Pancreas (tissue), 10 donors: ENCODE measurements at regions not wholly inside any gene's neighbourhood (a gene's known extent, or its start where the extent isn't known, plus 50 kb on each side); places are given as distances from the start of the nearest gene placed in this dataset.

ENCODE experiments used
- ATAC-seq, 4 donors: fragments of 200-7000 bp; cut with Tn5 transposase; one replicate each; pipeline versions ENCODE4 v1.8.0 to v1.9.1; 2020; ENCODE audit warnings: mild to moderate bottlenecking in 4 of 4, moderate library complexity in 4 of 4
- DNase-seq, 6 donors: peaks; one replicate each; pipeline ENCODE4 v3.0.0-alpha.2; 2020
- FAIRE-seq: peaks from 2 replicates; lab custom pipeline; 2012; peaks lifted over from hg19 to GRCh38; lab: Jason Lieb, UNC
- H3K27ac ChIP-seq, 4 donors: fragments of 200-600 bp; sonication (generic); 1 replicate in 3 of 4; 2 replicates in 1 of 4; pipeline versions ENCODE4 v1.5.0 to v1.8.0; 2020
- H3K27me3 ChIP-seq, 4 donors: fragments of 200-600 bp; one replicate each; pipeline ENCODE4 v1.8.0; 2021
- H3K36me3 ChIP-seq, 3 donors: fragments of 200-600 bp; sonication (generic) in 1 of 3; one replicate each; pipeline versions ENCODE4 v1.5.0 to v1.8.0; 2020 to 2021
- H3K4me1 ChIP-seq, 3 donors: fragments of 200-600 bp; one replicate each; pipeline ENCODE4 v1.8.0; 2021
- H3K4me3 ChIP-seq, 4 donors: fragments of 200-600 bp; sonication (generic) in 2 of 4; one replicate each; pipeline versions ENCODE4 v1.5.0 to v1.8.0; 2020 to 2021
- H3K9me3 ChIP-seq, 4 donors: fragments of 200-600 bp; one replicate each; pipeline ENCODE4 v1.8.0; 2021
- WGBS, 2 donors: extraction: QIAGEN DNeasy Blood & Tissue Kit; methylation state at CpG; one replicate each; pipeline ENCODE4 v1.1.7; 2013; 5-methylcytosine and 5-hydroxymethylcytosine counted together
- intact Hi-C, 3 donors: fragments of 100-400 bp; cut with DNase I; formaldehyde crosslinking; loops; one replicate each; pipeline versions ENCODE4 v1.11.1 to v1.14.2; 2022
- TF ChIP-seq, protein P1 (sequence below), 4 donors: fragments of 200-600 bp; sonication (generic) in 3 of 4; IDR thresholded peaks; one replicate each; pipeline versions ENCODE4 v1.5.0 to v1.8.0; 2021; ENCODE audit warnings: antibody characterized with exemption in 4 of 4
- donor health status: healthy with polysubstance abuse.
- donor health status: DM: no; HTN: no; CAD: no; lungs with moderate emphysema.
- donor health status: DM: no; HTN: no; CAD: no.
- donor health status: control.
- donor health status: control.
- donor health status: Bipolar disorder and iron deficiency.
- donor health status: DM: yes; HTN: yes; CAD: no.
- donor health status: DM: no; HTN: no; CAD: no.
- donor health status: DM: no; HTN: no; CAD: no.
- donor health status: DM: yes; HTN: yes; CAD: no.

- no peak overlapping the region for H3K4me3 ChIP-seq
- no peaks in the 10 kb centered on the region for H3K36me3 ChIP-seq
- H3K27me3 ChIP-seq, result no peaks in the 10 kb centered on the region
- no peaks in the 10 kb centered on the region for H3K4me1 ChIP-seq
- no peak for ATAC-seq
- H3K27ac ChIP-seq, result no peak overlapping the region
- no peak for FAIRE-seq
- DNase-seq, result no peak
- intact Hi-C loops, result no loop called here
- 52% methylated on average over 1 of the region's 1 CpG; no CpG with 5 or more reads in 1 of the 2 donors for WGBS, 2 donors
- H3K9me3 ChIP-seq, result no peaks in the 10 kb centered on the region
- TF ChIP-seq, protein P1, sequence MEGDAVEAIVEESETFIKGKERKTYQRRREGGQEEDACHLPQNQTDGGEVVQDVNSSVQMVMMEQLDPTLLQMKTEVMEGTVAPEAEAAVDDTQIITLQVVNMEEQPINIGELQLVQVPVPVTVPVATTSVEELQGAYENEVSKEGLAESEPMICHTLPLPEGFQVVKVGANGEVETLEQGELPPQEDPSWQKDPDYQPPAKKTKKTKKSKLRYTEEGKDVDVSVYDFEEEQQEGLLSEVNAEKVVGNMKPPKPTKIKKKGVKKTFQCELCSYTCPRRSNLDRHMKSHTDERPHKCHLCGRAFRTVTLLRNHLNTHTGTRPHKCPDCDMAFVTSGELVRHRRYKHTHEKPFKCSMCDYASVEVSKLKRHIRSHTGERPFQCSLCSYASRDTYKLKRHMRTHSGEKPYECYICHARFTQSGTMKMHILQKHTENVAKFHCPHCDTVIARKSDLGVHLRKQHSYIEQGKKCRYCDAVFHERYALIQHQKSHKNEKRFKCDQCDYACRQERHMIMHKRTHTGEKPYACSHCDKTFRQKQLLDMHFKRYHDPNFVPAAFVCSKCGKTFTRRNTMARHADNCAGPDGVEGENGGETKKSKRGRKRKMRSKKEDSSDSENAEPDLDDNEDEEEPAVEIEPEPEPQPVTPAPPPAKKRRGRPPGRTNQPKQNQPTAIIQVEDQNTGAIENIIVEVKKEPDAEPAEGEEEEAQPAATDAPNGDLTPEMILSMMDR (IDR thresholded peaks at IDR 0.05), result no peak
Measured at GRCh38 chrY:12244146-12244545, 456.9 kb upstream of the USP9Y start.

DNA sequence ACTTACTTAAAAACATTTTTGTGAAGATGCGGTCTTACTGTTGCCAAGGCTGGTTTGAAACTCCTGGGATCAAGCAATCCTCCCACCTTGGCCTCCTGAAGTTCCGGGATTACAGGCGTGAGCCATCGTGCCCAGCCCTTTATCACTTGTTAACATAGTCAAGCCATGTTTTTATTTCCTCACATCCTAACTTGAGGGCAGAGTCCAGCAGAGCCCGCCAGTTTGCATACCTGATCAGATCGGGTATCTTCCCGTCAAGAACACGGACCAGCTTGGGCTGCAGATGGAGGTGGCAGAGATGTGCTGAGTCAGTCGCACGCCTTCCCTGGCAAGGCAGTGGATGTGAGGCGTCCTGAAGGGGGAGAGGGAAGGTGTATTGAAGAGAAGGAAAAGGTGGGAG is 447.3 kb upstream of the USP9Y start:
- Histone ChIP-seq H3K9me3 (no peaks in the 10 kb centered on the region), H3K27ac (no peak overlapping the region), H3K36me3 (no peaks in the 10 kb centered on the region), H3K4me3 (no peak overlapping the region), H3K27me3 (no peaks in the 10 kb centered on the region), H3K4me1 (no peaks in the 10 kb centered on the region)
- no peak for FAIRE-seq
- TF ChIP-seq, protein P1 (IDR thresholded peaks at IDR 0.05), result no peak
- intact Hi-C loops, result no loop called here
- ATAC-seq, result no peak
- 37% methylated on average over 11 of the region's 11 CpGs; no CpG with 5 or more reads in 1 of the 2 donors for WGBS, 2 donors
- no peak for DNase-seq

- DNase-seq (no peak), ATAC-seq (no peak), FAIRE-seq (no peak)
- Histone ChIP-seq H3K27ac (no peak overlapping the region), H3K36me3 (no peaks in the 10 kb centered on the region), H3K4me1 (no peaks in the 10 kb centered on the region), H3K27me3 (no peaks in the 10 kb centered on the region), H3K9me3 (no peaks in the 10 kb centered on the region), H3K4me3 (no peak overlapping the region)
- TF ChIP-seq, protein P1 (IDR thresholded peaks at IDR 0.05), result no peak
- 64% methylated on average over 4 of the region's 4 CpGs; no CpG with 5 or more reads in 1 of the 2 donors for WGBS, 2 donors
- intact Hi-C loops, result no loop called here
Measured at GRCh38 chrY:12271162-12271561, 429.9 kb upstream of the USP9Y start.

DNA sequence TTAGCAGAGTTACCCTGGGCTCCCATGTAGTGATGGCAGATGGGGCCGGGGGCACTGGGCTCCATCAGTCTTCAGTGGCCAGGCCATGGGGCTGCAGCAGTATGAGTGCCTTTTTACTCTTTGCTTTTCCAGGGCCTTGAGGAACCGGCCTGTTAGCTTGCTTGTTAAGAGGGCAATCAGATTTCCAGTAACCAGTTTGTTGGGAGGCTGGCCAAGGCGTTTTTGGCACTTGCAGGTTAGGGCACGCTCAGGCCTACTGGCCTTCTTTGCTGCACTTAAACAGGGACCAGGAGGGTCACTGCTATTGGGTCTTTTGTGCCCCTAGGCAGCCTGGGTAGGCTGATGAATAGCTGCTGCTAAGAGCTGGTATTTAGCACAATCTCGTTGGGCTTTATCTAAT is 415.4 kb upstream of the USP9Y start:
- 46% methylated on average over 5 of the region's 5 CpGs; no CpG with 5 or more reads in 1 of the 2 donors for WGBS, 2 donors
- no peak for DNase-seq
- H3K4me3 ChIP-seq, result no peak overlapping the region
- no peaks in the 10 kb centered on the region for H3K9me3 ChIP-seq
- ATAC-seq, result no peak
- FAIRE-seq, result no peak
- H3K27ac ChIP-seq, result no peak overlapping the region
- intact Hi-C loops, result no loop called here
- H3K27me3 ChIP-seq, result no peaks in the 10 kb centered on the region
- no peaks in the 10 kb centered on the region for H3K4me1 ChIP-seq
- TF ChIP-seq, protein P1 (IDR thresholded peaks at IDR 0.05), result no peak
- H3K36me3 ChIP-seq, result no peaks in the 10 kb centered on the region

DNA sequence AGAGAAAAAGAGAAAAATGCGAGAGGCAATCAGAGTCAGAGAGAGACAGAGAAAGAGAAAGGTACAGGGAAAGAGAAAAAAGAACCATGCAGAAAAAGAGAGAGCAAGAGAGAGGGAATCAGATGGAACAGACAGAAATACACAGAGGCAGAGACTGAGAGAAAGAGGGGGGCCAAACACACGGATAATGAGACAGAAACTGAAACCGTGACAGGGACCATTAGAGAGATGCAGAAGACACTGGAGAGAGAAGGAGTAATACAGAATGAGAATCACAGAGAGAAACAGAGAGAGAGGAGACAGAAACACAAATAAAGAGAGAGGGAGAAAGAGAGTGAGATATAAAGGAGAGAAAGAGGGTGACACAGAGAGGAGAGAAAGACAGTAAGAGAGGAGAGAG is 412.1 kb upstream of the USP9Y start:
- Histone ChIP-seq H3K9me3 (no peaks in the 10 kb centered on the region), H3K27ac (no peak overlapping the region), H3K4me3 (no peak overlapping the region), H3K4me1 (no peaks in the 10 kb centered on the region), H3K27me3 (no peaks in the 10 kb centered on the region), H3K36me3 (no peaks in the 10 kb centered on the region)
- TF ChIP-seq, protein P1 (IDR thresholded peaks at IDR 0.05), result no peak
- FAIRE-seq (no peak), DNase-seq (no peak), ATAC-seq (no peak)
- intact Hi-C loops, result no loop called here
- WGBS, 2 donors, result 43% methylated on average over 3 of the region's 3 CpGs; no CpG with 5 or more reads in 1 of the 2 donors
